Smooth muscle cell (in vitro differentiated cells): ENCODE measurements at regions not wholly inside any gene's neighbourhood (a gene's known extent, or its start where the extent isn't known, plus 50 kb on each side); places are given as distances from the start of the nearest gene placed in this dataset.

Experiments
- DNase-seq: peaks from one replicate; lab custom pipeline; 2025; ENCODE audit not compliant: unreplicated experiment; lab: John Stamatoyannopoulos, UW
- H2AFZ ChIP-seq: fragments of 200-600 bp; sonication (generic); 2 replicates; pipeline ENCODE4 v1.6.0; 2016; ENCODE audit warnings: antibody characterized with exemption, low read depth, mild to moderate bottlenecking
- H3F3A ChIP-seq: fragments of 200-600 bp; sonication (generic); 2 replicates; pipeline ENCODE4 v1.6.0; 2017; ENCODE audit warnings: antibody characterized with exemption, low read depth
- H3K27ac ChIP-seq: fragments of 200-600 bp; sonication (generic); 2 replicates; pipeline ENCODE4 v1.5.1; 2016; ENCODE audit warnings: low read depth, mild to moderate bottlenecking
- H3K27me3 ChIP-seq: fragments of 200-600 bp; sonication (generic); 2 replicates; pipeline ENCODE4 v1.6.1; 2016; ENCODE audit warnings: low read depth, mild to moderate bottlenecking
- H3K36me3 ChIP-seq: fragments of 200-600 bp; sonication (generic); 2 replicates; pipeline ENCODE4 v1.5.1; 2016; ENCODE audit warnings: low read depth
- H3K4me1 ChIP-seq: fragments of 200-600 bp; sonication (generic); 2 replicates; pipeline ENCODE4 v1.5.1; 2016; ENCODE audit warnings: low read depth
- H3K4me2 ChIP-seq: fragments of 200-600 bp; sonication (generic); 2 replicates; pipeline ENCODE4 v1.6.0; 2016; ENCODE audit warnings: mild to moderate bottlenecking
- H3K4me3 ChIP-seq: fragments of 200-600 bp; sonication (generic); 2 replicates; pipeline ENCODE4 v1.5.1; 2016; ENCODE audit warnings: mild to moderate bottlenecking
- H3K79me2 ChIP-seq: fragments of 200-600 bp; sonication (generic); 2 replicates; pipeline ENCODE4 v1.6.0; 2016; ENCODE audit warnings: low read depth, mild to moderate bottlenecking
- H3K9ac ChIP-seq: fragments of 200-600 bp; sonication (generic); 2 replicates; pipeline ENCODE4 v1.6.0; 2016; ENCODE audit warnings: low read depth
- H3K9me3 ChIP-seq: fragments of 200-600 bp; sonication (generic); replicated peaks from 2 replicates; pipeline ENCODE4 v1.5.1; 2016; ENCODE audit warnings: low read depth
- H4K20me1 ChIP-seq: fragments of 200-600 bp; sonication (generic); 2 replicates; pipeline ENCODE4 v1.6.0; 2016; ENCODE audit warnings: low read depth
- CTCF ChIP-seq: fragments of 200-600 bp; sonication (generic); IDR thresholded peaks from 2 replicates; pipeline ENCODE4 v1.5.1; 2017; ENCODE audit warnings: borderline replicate concordance, mild to moderate bottlenecking, antibody characterized with exemption; ENCODE audit not compliant: insufficient read depth, poor library complexity, severe bottlenecking
- WGBS: methylation state at CpG from one replicate; pipeline ENCODE4 v1.1.7; 2016; ENCODE audit warnings: low lambda C conversion rate; 5-methylcytosine and 5-hydroxymethylcytosine counted together

- H3K4me1 ChIP-seq, result peaks cover 4% of the 10 kb centered on the region
- peak overlapping the region; percentile 10 for H2AFZ ChIP-seq
- H3K9ac ChIP-seq, result no peak overlapping the region
- 30% methylated on average over 3 of the region's 3 CpGs for WGBS
- no peaks in the 10 kb centered on the region for H3K79me2 ChIP-seq
- no peak overlapping the region for H3K4me3 ChIP-seq
- peak overlapping the region; percentile 57 for H3K4me2 ChIP-seq
- H3K9me3 ChIP-seq, result no peaks in the 10 kb centered on the region
- DNase-seq, result no peak
- H3K36me3 ChIP-seq, result no peaks in the 10 kb centered on the region
- no peaks in the 10 kb centered on the region for H4K20me1 ChIP-seq
- H3K27ac ChIP-seq, result peak overlapping the region; percentile 53
- H3F3A ChIP-seq, result peaks cover 3% of the 10 kb centered on the region
- no peaks in the 10 kb centered on the region for H3K27me3 ChIP-seq
- TF ChIP-seq CTCF, result no peak
These were observed 1719.1 kb downstream of the MAT2B start for GRCh38 chr5:165224366-165225045.

- no peaks in the 10 kb centered on the region for H4K20me1 ChIP-seq
- H3K9me3 ChIP-seq, result no peaks in the 10 kb centered on the region
- no peak overlapping the region for H3K4me3 ChIP-seq
- DNase-seq, result no peak
- peaks cover 4% of the 10 kb centered on the region for H3K4me1 ChIP-seq
- H3K9ac ChIP-seq, result no peak overlapping the region
- H3K4me2 ChIP-seq, result no peak overlapping the region
- H3F3A ChIP-seq, result peaks cover 3% of the 10 kb centered on the region
- 90% methylated on average over 3 of the region's 3 CpGs for WGBS
- H2AFZ ChIP-seq, result no peak overlapping the region
- no peaks in the 10 kb centered on the region for H3K36me3 ChIP-seq
- no peaks in the 10 kb centered on the region for H3K27me3 ChIP-seq
- H3K27ac ChIP-seq, result no peak overlapping the region
- no peak for TF ChIP-seq CTCF
- no peaks in the 10 kb centered on the region for H3K79me2 ChIP-seq
These were observed 1722.1 kb downstream of the MAT2B start for GRCh38 chr5:165227515-165227914.

- Histone ChIP-seq H3K36me3 (no peaks in the 10 kb centered on the region), H3K4me2 (no peak overlapping the region)
These were observed 1722.8 kb downstream of the MAT2B start for GRCh38 chr5:165228184-165228583.

More at GRCh38 chr5:165228184-165228583, 1722.8 kb downstream of the MAT2B start:
- Histone ChIP-seq H3K9ac (no peak overlapping the region), H3K27ac (no peak overlapping the region), H3K27me3 (no peaks in the 10 kb centered on the region), H3K9me3 (no peaks in the 10 kb centered on the region), H3K79me2 (no peaks in the 10 kb centered on the region), H4K20me1 (no peaks in the 10 kb centered on the region), H2AFZ (no peak overlapping the region), H3F3A (peaks cover 3% of the 10 kb centered on the region), H3K4me1 (peaks cover 4% of the 10 kb centered on the region), H3K4me3 (no peak overlapping the region)
- 55% methylated on average over 1 of the region's 1 CpG for WGBS
- no peak for TF ChIP-seq CTCF
- no peak for DNase-seq
